ENCODE measurements at regions not wholly inside any gene's neighbourhood (a gene's known extent, or its start where the extent isn't known, plus 50 kb on each side); places are given as distances from the start of the nearest gene placed in this dataset.
"Not testable (repeated sequence)": the region's sequence is repeated elsewhere in the genome, so short reads cannot be mapped to it uniquely, and the experiment has no call there.

GRCh38 chr13:56515441-56515840 is 625.3 kb upstream of the PRR20A start:
- no peak for DNase-seq (ENCODE audit: low read depth, low spot score)
- H3K9me3 ChIP-seq (ENCODE audit: control insufficient read depth, insufficient read depth, low read length), result no peaks in the 10 kb centered on the region
- POLR2A ChIA-PET, result no interaction called here
- no peak for TF ChIP-seq CTCF (IDR thresholded peaks at IDR 0.05; ENCODE audit: low read depth, low read length)
- CTCF ChIA-PET, result no interaction called here
- H3K27ac ChIP-seq (ENCODE audit: low read depth, low read length), result no peak overlapping the region
- no peak overlapping the region for H3K4me3 ChIP-seq (ENCODE audit: low read depth, low read length)
- no peaks in the 10 kb centered on the region for H3K27me3 ChIP-seq (ENCODE audit: control insufficient read depth, insufficient read depth, low read length)

GRCh38 chr13:56528040-56528790 is 612.5 kb upstream of the PRR20A start:
- H3K9me3 ChIP-seq (ENCODE audit: control insufficient read depth, insufficient read depth, low read length), result peaks cover 1% of the 10 kb centered on the region; the same call in 1 of the 2 replicates
- no peaks in the 10 kb centered on the region for H3K27me3 ChIP-seq (ENCODE audit: control insufficient read depth, insufficient read depth, low read length)
- DNase-seq (ENCODE audit: low read depth, low spot score), result no peak
- POLR2A ChIA-PET, result no interaction called here
- no peak overlapping the region for H3K27ac ChIP-seq (ENCODE audit: low read depth, low read length)
- CTCF ChIA-PET, result no interaction called here
- H3K4me3 ChIP-seq (ENCODE audit: low read depth, low read length), result no peak overlapping the region
- TF ChIP-seq CTCF (IDR thresholded peaks at IDR 0.05; ENCODE audit: low read depth, low read length), result no peak

- H3K27me3 ChIP-seq (ENCODE audit: control insufficient read depth, insufficient read depth, low read length), result no peaks in the 10 kb centered on the region
- peaks cover 2% of the 10 kb centered on the region; the same call in 1 of the 2 replicates for H3K9me3 ChIP-seq (ENCODE audit: control insufficient read depth, insufficient read depth, low read length)
- no peak overlapping the region for H3K4me3 ChIP-seq (ENCODE audit: low read depth, low read length)
- CTCF ChIA-PET, result no interaction called here
- no peak overlapping the region for H3K27ac ChIP-seq (ENCODE audit: low read depth, low read length)
- no peak for DNase-seq (ENCODE audit: low read depth, low spot score)
- TF ChIP-seq CTCF (IDR thresholded peaks at IDR 0.05; ENCODE audit: low read depth, low read length), result no peak
- POLR2A ChIA-PET, result no interaction called here
These were observed 610.6 kb upstream of the PRR20A start for GRCh38 chr13:56530096-56530495.

GRCh38 chr13:56547921-56548320 is 592.8 kb upstream of the PRR20A start:
- CTCF ChIA-PET; H3K9me3 ChIP-seq (ENCODE audit: control insufficient read depth, insufficient read depth, low read length); POLR2A ChIA-PET; H3K27ac ChIP-seq (ENCODE audit: low read depth, low read length); H3K4me3 ChIP-seq (ENCODE audit: low read depth, low read length); DNase-seq (ENCODE audit: low read depth, low spot score); H3K27me3 ChIP-seq (ENCODE audit: control insufficient read depth, insufficient read depth, low read length): not testable (repeated sequence)

DNA sequence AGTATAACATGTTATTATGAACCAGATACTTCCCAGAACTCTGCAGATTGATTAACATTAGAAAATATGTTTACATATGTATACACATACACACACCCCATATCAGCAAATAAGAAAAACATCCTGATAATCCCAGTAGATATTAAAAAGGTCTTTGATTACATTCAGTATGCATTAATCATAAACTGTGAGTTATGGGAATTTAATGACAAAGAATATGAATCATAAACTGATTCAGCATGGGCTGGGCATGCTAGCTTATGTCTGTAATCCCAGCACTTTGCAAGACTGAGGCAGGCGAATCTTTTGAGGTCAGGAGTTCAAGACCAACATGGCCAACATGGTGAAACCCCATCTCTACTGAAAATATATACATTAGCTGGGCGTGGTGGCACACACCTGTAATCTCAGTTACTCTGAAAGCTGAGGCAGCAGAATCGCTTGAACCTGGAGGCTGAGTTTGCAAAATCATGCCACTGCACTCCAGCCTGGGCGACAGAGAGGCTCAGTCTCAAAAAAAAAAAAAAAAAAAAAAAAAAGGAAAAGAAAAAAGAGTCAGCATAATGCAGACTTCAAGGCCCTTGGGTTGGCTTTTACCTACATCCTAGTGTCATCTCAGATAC is 581.9 kb upstream of the PRR20A start:
- no peak overlapping the region for H3K27ac ChIP-seq (ENCODE audit: low read depth, low read length)
- ChIA-PET POLR2A (no interaction called here), CTCF (no interaction called here)
- DNase-seq (ENCODE audit: low read depth, low spot score), result no peak
- TF ChIP-seq CTCF (IDR thresholded peaks at IDR 0.05; ENCODE audit: low read depth, low read length), result no peak
- peaks cover 6% of the 10 kb centered on the region; the same call in 1 of the 2 replicates for H3K9me3 ChIP-seq (ENCODE audit: control insufficient read depth, insufficient read depth, low read length)
- no peak overlapping the region for H3K4me3 ChIP-seq (ENCODE audit: low read depth, low read length)
- H3K27me3 ChIP-seq (ENCODE audit: control insufficient read depth, insufficient read depth, low read length), result no peaks in the 10 kb centered on the region

Measured in AG04450 (cell line).